Endothelial cell (in vitro differentiated cells): ENCODE measurements at regions not wholly inside any gene's neighbourhood (a gene's known extent, or its start where the extent isn't known, plus 50 kb on each side); places are given as distances from the start of the nearest gene placed in this dataset.

ENCODE experiments used
- DNase-seq: peaks from one replicate; pipeline ENCODE4 v3.0.0; 2021; ENCODE audit warnings: low spot score
- H3K27ac Mint-ChIP-seq: one replicate; pipeline ENCODE4 v1.8.0; 2021; ENCODE audit warnings: mixed read lengths, inconsistent platforms; ENCODE audit not compliant: unreplicated experiment
- H3K27me3 Mint-ChIP-seq: one replicate; pipeline ENCODE4 v1.8.0; 2021; ENCODE audit warnings: mild to moderate bottlenecking, moderate library complexity, mixed read lengths, inconsistent platforms; ENCODE audit not compliant: unreplicated experiment
- H3K36me3 Mint-ChIP-seq: one replicate; pipeline ENCODE4 v1.8.0; 2021; ENCODE audit warnings: mild to moderate bottlenecking, low read depth, mixed read lengths, inconsistent platforms; ENCODE audit not compliant: unreplicated experiment
- H3K4me1 Mint-ChIP-seq: one replicate; pipeline ENCODE4 v1.8.0; 2021; ENCODE audit warnings: mild to moderate bottlenecking, mixed read lengths, inconsistent platforms; ENCODE audit not compliant: unreplicated experiment
- H3K4me3 Mint-ChIP-seq: one replicate; pipeline ENCODE4 v1.8.0; 2021; ENCODE audit warnings: mild to moderate bottlenecking, mixed read lengths, inconsistent platforms; ENCODE audit not compliant: unreplicated experiment
- H3K9me3 Mint-ChIP-seq: one replicate; pipeline ENCODE4 v1.8.0; 2021; ENCODE audit warnings: mixed read lengths, inconsistent platforms; ENCODE audit not compliant: unreplicated experiment
- TF ChIP-seq, protein P1 (sequence below): fragments of 200-600 bp; sonication (generic); IDR thresholded peaks from one replicate; pipeline ENCODE4 v1.5.0; 2021; ENCODE audit warnings: antibody characterized with exemption; ENCODE audit not compliant: unreplicated experiment

DNA sequence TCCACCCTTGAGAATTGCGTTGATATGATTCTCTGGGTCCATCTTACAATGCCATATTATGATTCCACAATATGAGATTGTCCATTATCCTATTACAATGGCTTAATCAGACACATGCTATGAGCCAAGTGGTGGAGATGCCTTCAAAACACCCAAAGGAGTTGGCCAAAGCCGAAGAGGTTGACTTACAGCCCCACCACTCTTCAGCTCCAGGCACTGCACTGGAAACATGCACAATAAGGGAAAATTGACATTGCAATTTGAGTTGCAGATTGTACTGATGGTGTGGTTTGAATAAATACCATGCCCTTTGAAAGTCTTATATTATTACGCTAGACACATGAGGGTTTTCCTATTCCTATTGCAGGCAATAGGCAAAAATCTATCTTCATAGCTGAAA lies 75.4 kb upstream of the TNFSF11 start:
- no peak for DNase-seq
- Mint-ChIP-seq H3K4me1 (no peaks in the 10 kb centered on the region), H3K9me3 (no peaks in the 10 kb centered on the region), H3K27ac (no peak overlapping the region), H3K4me3 (no peak overlapping the region), H3K36me3 (no peaks in the 10 kb centered on the region), H3K27me3 (no peaks in the 10 kb centered on the region)
- TF ChIP-seq, protein P1, sequence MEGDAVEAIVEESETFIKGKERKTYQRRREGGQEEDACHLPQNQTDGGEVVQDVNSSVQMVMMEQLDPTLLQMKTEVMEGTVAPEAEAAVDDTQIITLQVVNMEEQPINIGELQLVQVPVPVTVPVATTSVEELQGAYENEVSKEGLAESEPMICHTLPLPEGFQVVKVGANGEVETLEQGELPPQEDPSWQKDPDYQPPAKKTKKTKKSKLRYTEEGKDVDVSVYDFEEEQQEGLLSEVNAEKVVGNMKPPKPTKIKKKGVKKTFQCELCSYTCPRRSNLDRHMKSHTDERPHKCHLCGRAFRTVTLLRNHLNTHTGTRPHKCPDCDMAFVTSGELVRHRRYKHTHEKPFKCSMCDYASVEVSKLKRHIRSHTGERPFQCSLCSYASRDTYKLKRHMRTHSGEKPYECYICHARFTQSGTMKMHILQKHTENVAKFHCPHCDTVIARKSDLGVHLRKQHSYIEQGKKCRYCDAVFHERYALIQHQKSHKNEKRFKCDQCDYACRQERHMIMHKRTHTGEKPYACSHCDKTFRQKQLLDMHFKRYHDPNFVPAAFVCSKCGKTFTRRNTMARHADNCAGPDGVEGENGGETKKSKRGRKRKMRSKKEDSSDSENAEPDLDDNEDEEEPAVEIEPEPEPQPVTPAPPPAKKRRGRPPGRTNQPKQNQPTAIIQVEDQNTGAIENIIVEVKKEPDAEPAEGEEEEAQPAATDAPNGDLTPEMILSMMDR: no peak
